ENCODE measurements at regions not wholly inside any gene's neighbourhood (a gene's known extent, or its start where the extent isn't known, plus 50 kb on each side); places are given as distances from the start of the nearest gene placed in this dataset.

- TF ChIP-seq CTCF (IDR thresholded peaks at IDR 0.05): no peak
- TF ChIP-seq POLR2A (IDR thresholded peaks at IDR 0.05): no peak
Measured at GRCh38 chr17:14664511-14664910, 363.6 kb downstream of the HS3ST3B1 start.

Data from uterus (tissue), 2 donors.